HEK293T (cell line): ENCODE measurements at regions not wholly inside any gene's neighbourhood (a gene's known extent, or its start where the extent isn't known, plus 50 kb on each side); places are given as distances from the start of the nearest gene placed in this dataset.

Experiments used
- CTBP1 ChIP-seq: fragments of 450-650 bp; IDR thresholded peaks from 2 replicates; pipeline ENCODE4 v1.6.1; 2016; ENCODE audit warnings: borderline replicate concordance
- ELF4 ChIP-seq: fragments of 450-650 bp; IDR thresholded peaks from 2 replicates; pipeline ENCODE4 v1.6.1; 2017; ENCODE audit warnings: antibody characterized with exemption
- FOXA1 ChIP-seq: fragments of 450-650 bp; IDR thresholded peaks from 2 replicates; pipeline ENCODE4 v1.6.1; 2016; ENCODE audit warnings: mild to moderate bottlenecking
- FOXK2 ChIP-seq: fragments of 450-650 bp; IDR thresholded peaks from 2 replicates; pipeline ENCODE4 v1.6.1; 2016; ENCODE audit warnings: mild to moderate bottlenecking
- FOXM1 ChIP-seq: fragments of 450-650 bp; IDR thresholded peaks from 2 replicates; pipeline ENCODE4 v1.6.1; 2017; ENCODE audit warnings: mild to moderate bottlenecking, borderline replicate concordance
- HDGF ChIP-seq: fragments of 450-650 bp; IDR thresholded peaks from 2 replicates; pipeline ENCODE4 v1.6.1; 2017; ENCODE audit warnings: antibody characterized with exemption, borderline replicate concordance
- NFRKB ChIP-seq: fragments of 450-650 bp; IDR thresholded peaks from 2 replicates; pipeline ENCODE4 v1.6.1; 2016; ENCODE audit warnings: mild to moderate bottlenecking, moderate library complexity
- SP1 ChIP-seq: fragments of 450-650 bp; IDR thresholded peaks from 2 replicates; pipeline ENCODE4 v1.6.1; 2017
- SUZ12 ChIP-seq: fragments of 450-650 bp; IDR thresholded peaks from 2 replicates; pipeline ENCODE4 v1.6.1; 2016; ENCODE audit warnings: mild to moderate bottlenecking
- TARDBP ChIP-seq: fragments of 450-650 bp; IDR thresholded peaks from 2 replicates; pipeline ENCODE4 v1.6.1; 2016
- ZNF384 ChIP-seq: fragments of 450-650 bp; IDR thresholded peaks from 2 replicates; pipeline ENCODE4 v1.6.1; 2016

GRCh38 chr1:55816456-55817426 is 601.6 kb upstream of the USP24 start:
- TF ChIP-seq FOXM1 (no peak), TARDBP (no peak), HDGF (no peak), NFRKB (no peak), FOXK2 (no peak), ZNF384 (no peak), SP1 (no peak), SUZ12 (no peak), FOXA1 (no peak), CTBP1 (no peak), ELF4 (no peak)
